Left forelimb (tissue), 1 donor: ENCODE measurements at regions not wholly inside any gene's neighbourhood (a gene's known extent, or its start where the extent isn't known, plus 50 kb on each side); places are given as distances from the start of the nearest gene placed in this dataset.

Experiments
- DNase-seq: peaks from one replicate; pipeline ENCODE4 v3.0.0-alpha.2; 2018; ENCODE audit warnings: low spot score

- DNase-seq, result no peak
Measured at GRCh38 chr3:73954506-73954905, 329.8 kb upstream of the PDZRN3 start.

- DNase-seq, result no peak
Measured at GRCh38 chr3:73952781-73953180, 328.0 kb upstream of the PDZRN3 start.

GRCh38 chr3:73950865-73951558 lies 326.3 kb upstream of the PDZRN3 start:
- DNase-seq, result no peak

GRCh38 chr3:73945541-73945940 lies 320.8 kb upstream of the PDZRN3 start:
- DNase-seq, result no peak

GRCh38 chr3:73939985-73940384 lies 315.2 kb upstream of the PDZRN3 start:
- no peak for DNase-seq

- DNase-seq, result no peak
Measured at GRCh38 chr3:73933585-73933984, 308.8 kb upstream of the PDZRN3 start.

GRCh38 chr3:73927203-73927570 lies 302.4 kb upstream of the PDZRN3 start:
- DNase-seq, result no peak

GRCh38 chr3:73926360-73927202 lies 301.8 kb upstream of the PDZRN3 start:
- no peak for DNase-seq

GRCh38 chr3:73925011-73925410 lies 300.3 kb upstream of the PDZRN3 start:
- no peak for DNase-seq

- DNase-seq, result no peak
Measured at GRCh38 chr3:73924048-73924447, 299.3 kb upstream of the PDZRN3 start.

GRCh38 chr3:73917643-73918042 lies 292.9 kb upstream of the PDZRN3 start:
- DNase-seq, result no peak

GRCh38 chr3:73915886-73916285 lies 291.1 kb upstream of the PDZRN3 start:
- DNase-seq, result no peak

GRCh38 chr3:73908218-73908617 lies 283.5 kb upstream of the PDZRN3 start:
- DNase-seq, result no peak

GRCh38 chr3:73901686-73902085 lies 276.9 kb upstream of the PDZRN3 start:
- no peak for DNase-seq

GRCh38 chr3:73894474-73895213 lies 269.9 kb upstream of the PDZRN3 start:
- DNase-seq, result no peak

GRCh38 chr3:73893089-73893488 lies 268.3 kb upstream of the PDZRN3 start:
- no peak for DNase-seq

- no peak for DNase-seq
Measured at GRCh38 chr3:73885862-73886261, 261.1 kb upstream of the PDZRN3 start.

- no peak for DNase-seq
Measured at GRCh38 chr3:73884361-73884760, 259.6 kb upstream of the PDZRN3 start.

GRCh38 chr3:73883497-73883896 lies 258.8 kb upstream of the PDZRN3 start:
- no peak for DNase-seq

GRCh38 chr3:73874606-73875369 lies 250.0 kb upstream of the PDZRN3 start:
- DNase-seq, result no peak

- no peak for DNase-seq
Measured at GRCh38 chr3:73874161-73874560, 249.4 kb upstream of the PDZRN3 start.

GRCh38 chr3:73868688-73869315 lies 244.1 kb upstream of the PDZRN3 start:
- no peak for DNase-seq
